ENCODE measurements at regions not wholly inside any gene's neighbourhood (a gene's known extent, or its start where the extent isn't known, plus 50 kb on each side); places are given as distances from the start of the nearest gene placed in this dataset.

GRCh38 chr3:27034255-27034654, 334.9 kb downstream of the NEK10 start:
- TF ChIP-seq, protein P1, sequence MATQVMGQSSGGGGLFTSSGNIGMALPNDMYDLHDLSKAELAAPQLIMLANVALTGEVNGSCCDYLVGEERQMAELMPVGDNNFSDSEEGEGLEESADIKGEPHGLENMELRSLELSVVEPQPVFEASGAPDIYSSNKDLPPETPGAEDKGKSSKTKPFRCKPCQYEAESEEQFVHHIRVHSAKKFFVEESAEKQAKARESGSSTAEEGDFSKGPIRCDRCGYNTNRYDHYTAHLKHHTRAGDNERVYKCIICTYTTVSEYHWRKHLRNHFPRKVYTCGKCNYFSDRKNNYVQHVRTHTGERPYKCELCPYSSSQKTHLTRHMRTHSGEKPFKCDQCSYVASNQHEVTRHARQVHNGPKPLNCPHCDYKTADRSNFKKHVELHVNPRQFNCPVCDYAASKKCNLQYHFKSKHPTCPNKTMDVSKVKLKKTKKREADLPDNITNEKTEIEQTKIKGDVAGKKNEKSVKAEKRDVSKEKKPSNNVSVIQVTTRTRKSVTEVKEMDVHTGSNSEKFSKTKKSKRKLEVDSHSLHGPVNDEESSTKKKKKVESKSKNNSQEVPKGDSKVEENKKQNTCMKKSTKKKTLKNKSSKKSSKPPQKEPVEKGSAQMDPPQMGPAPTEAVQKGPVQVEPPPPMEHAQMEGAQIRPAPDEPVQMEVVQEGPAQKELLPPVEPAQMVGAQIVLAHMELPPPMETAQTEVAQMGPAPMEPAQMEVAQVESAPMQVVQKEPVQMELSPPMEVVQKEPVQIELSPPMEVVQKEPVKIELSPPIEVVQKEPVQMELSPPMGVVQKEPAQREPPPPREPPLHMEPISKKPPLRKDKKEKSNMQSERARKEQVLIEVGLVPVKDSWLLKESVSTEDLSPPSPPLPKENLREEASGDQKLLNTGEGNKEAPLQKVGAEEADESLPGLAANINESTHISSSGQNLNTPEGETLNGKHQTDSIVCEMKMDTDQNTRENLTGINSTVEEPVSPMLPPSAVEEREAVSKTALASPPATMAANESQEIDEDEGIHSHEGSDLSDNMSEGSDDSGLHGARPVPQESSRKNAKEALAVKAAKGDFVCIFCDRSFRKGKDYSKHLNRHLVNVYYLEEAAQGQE (IDR thresholded peaks at IDR 0.05; ENCODE audit: insufficient read depth in 1 of 2, low read depth in 2 of 2, low read length in 2 of 2), result no peak
- TF ChIP-seq FOXP2 (optimal IDR thresholded peaks at IDR 0.05; ENCODE audit: borderline replicate concordance, extremely low read depth, extremely low read length, insufficient read depth) (no peak), SIN3A (IDR thresholded peaks at IDR 0.05; ENCODE audit: borderline replicate concordance, insufficient read depth, low read length) (no peak), TAF1 (IDR thresholded peaks at IDR 0.05; ENCODE audit: borderline replicate concordance, insufficient read depth, low read length) (no peak), POLR2AphosphoS5 (IDR thresholded peaks at IDR 0.05; ENCODE audit: low read depth, low read length) (no peak)

DNA sequence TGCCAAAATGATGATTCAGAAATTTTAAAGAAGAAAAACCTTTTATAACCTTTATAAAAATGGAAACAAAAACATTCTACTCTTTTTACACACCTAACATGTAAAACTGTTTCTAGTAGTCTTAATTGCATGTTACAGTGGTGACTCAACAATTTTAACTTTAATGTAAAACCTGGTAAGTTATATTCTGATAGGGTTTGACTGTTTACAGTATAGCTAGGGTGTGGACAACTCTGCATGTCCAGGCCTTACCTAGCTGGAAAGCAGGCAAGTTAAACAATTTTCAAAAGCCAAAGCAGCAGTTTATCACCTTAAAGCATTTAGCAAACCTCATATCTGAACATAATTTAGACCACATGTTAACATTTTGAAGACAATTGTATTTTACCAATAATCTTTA, 328.5 kb downstream of the NEK10 start:
- TF ChIP-seq SIN3A (IDR thresholded peaks at IDR 0.05; ENCODE audit: borderline replicate concordance, insufficient read depth, low read length) (no peak), TAF1 (IDR thresholded peaks at IDR 0.05; ENCODE audit: borderline replicate concordance, insufficient read depth, low read length) (no peak), FOXP2 (optimal IDR thresholded peaks at IDR 0.05; ENCODE audit: borderline replicate concordance, extremely low read depth, extremely low read length, insufficient read depth) (no peak), POLR2AphosphoS5 (IDR thresholded peaks at IDR 0.05; ENCODE audit: low read depth, low read length) (no peak)
- TF ChIP-seq, protein P1 (IDR thresholded peaks at IDR 0.05; ENCODE audit: insufficient read depth in 1 of 2, low read depth in 2 of 2, low read length in 2 of 2), result no peak

GRCh38 chr3:27043328-27043955, 325.7 kb downstream of the NEK10 start:
- no peak for TF ChIP-seq FOXP2 (optimal IDR thresholded peaks at IDR 0.05; ENCODE audit: borderline replicate concordance, extremely low read depth, extremely low read length, insufficient read depth)
- no peak for TF ChIP-seq TAF1 (IDR thresholded peaks at IDR 0.05; ENCODE audit: borderline replicate concordance, insufficient read depth, low read length)
- TF ChIP-seq POLR2AphosphoS5 (IDR thresholded peaks at IDR 0.05; ENCODE audit: low read depth, low read length), result no peak
- TF ChIP-seq, protein P1 (IDR thresholded peaks at IDR 0.05; ENCODE audit: insufficient read depth in 1 of 2, low read depth in 2 of 2, low read length in 2 of 2), result no peak
- no peak for TF ChIP-seq SIN3A (IDR thresholded peaks at IDR 0.05; ENCODE audit: borderline replicate concordance, insufficient read depth, low read length)

- TF ChIP-seq TAF1 (IDR thresholded peaks at IDR 0.05; ENCODE audit: borderline replicate concordance, insufficient read depth, low read length), result no peak
- no peak for TF ChIP-seq SIN3A (IDR thresholded peaks at IDR 0.05; ENCODE audit: borderline replicate concordance, insufficient read depth, low read length)
- TF ChIP-seq, protein P1 (IDR thresholded peaks at IDR 0.05; ENCODE audit: insufficient read depth in 1 of 2, low read depth in 2 of 2, low read length in 2 of 2), result no peak
- TF ChIP-seq POLR2AphosphoS5 (IDR thresholded peaks at IDR 0.05; ENCODE audit: low read depth, low read length), result no peak
- no peak for TF ChIP-seq FOXP2 (optimal IDR thresholded peaks at IDR 0.05; ENCODE audit: borderline replicate concordance, extremely low read depth, extremely low read length, insufficient read depth)
Observed at GRCh38 chr3:27044931-27045481, 324.2 kb downstream of the NEK10 start.
